GM19372 (cell line): ENCODE measurements at regions not wholly inside any gene's neighbourhood (a gene's known extent, or its start where the extent isn't known, plus 50 kb on each side); places are given as distances from the start of the nearest gene placed in this dataset.

Experiments
- ATAC-seq: cut with Tn5 transposase; IDR thresholded peaks from one replicate; pipeline ENCODE4 v1.9.1; 2021; ENCODE audit warnings: mild to moderate bottlenecking, low read depth, moderate library complexity; ENCODE audit not compliant: unreplicated experiment

- ATAC-seq: no peak
Measured at GRCh38 chr4:138310498-138310897, 68.3 kb upstream of the SLC7A11 start.

- no peak for ATAC-seq
Measured at GRCh38 chr4:138308356-138308755, 66.2 kb upstream of the SLC7A11 start.

- no peak for ATAC-seq
Measured at GRCh38 chr4:138307319-138307718, 65.2 kb upstream of the SLC7A11 start.

- no peak for ATAC-seq
Measured at GRCh38 chr4:138305050-138305449, 62.9 kb upstream of the SLC7A11 start.

GRCh38 chr4:138301536-138301935 lies 59.4 kb upstream of the SLC7A11 start:
- ATAC-seq: no peak

- no peak for ATAC-seq
Measured at GRCh38 chr4:138300616-138301015, 58.5 kb upstream of the SLC7A11 start.

GRCh38 chr4:138299881-138300280 lies 57.7 kb upstream of the SLC7A11 start:
- ATAC-seq: no peak

GRCh38 chr4:138298866-138299265 lies 56.7 kb upstream of the SLC7A11 start:
- no peak for ATAC-seq

- no peak for ATAC-seq
Measured at GRCh38 chr4:138298431-138298830, 56.3 kb upstream of the SLC7A11 start.

- ATAC-seq: no peak
Measured at GRCh38 chr4:138297743-138298405, 55.7 kb upstream of the SLC7A11 start.

GRCh38 chr4:138292321-138292720 lies 50.2 kb upstream of the SLC7A11 start:
- no peak for ATAC-seq
